NOMO-1 (cell line): ENCODE measurements at regions not wholly inside any gene's neighbourhood (a gene's known extent, or its start where the extent isn't known, plus 50 kb on each side); places are given as distances from the start of the nearest gene placed in this dataset.

Source experiments
- DNase-seq, 2 experiments: peaks; one replicate each; lab custom pipeline; 2025; ENCODE audit not compliant: unreplicated experiment in 2 of 2; lab: John Stamatoyannopoulos, UW

- no peak for DNase-seq
These were observed 279.3 kb upstream of the FBXL7 start for GRCh38 chr5:15220642-15221173.

DNA sequence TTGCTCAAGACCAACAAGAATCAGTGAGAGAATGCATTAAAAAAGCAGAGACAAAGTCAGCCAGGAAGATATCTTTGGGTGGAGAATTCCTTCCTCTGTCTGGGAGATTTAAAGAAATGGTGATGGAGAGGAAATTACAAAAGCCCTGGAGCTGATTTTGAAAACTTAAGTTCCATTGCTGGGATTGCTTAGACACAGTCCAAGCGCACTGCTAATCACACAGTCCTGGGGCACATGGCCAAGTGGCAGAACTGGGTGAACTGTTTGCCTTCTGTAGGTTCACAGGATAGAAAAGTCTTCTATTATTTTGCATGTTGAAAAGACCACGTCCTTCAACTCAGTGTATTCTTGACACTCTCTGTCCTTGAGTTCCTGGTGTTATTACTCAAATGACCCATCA, 284.9 kb upstream of the FBXL7 start:
- DNase-seq: no peak

- DNase-seq: no peak
These were observed 286.0 kb upstream of the FBXL7 start for GRCh38 chr5:15214010-15214409.

- no peak for DNase-seq
These were observed 290.8 kb upstream of the FBXL7 start for GRCh38 chr5:15209053-15209762.

GRCh38 chr5:15206133-15206532, 293.8 kb upstream of the FBXL7 start:
- DNase-seq: no peak

- DNase-seq: no peak
These were observed 296.6 kb upstream of the FBXL7 start for GRCh38 chr5:15203376-15203775.

- no peak for DNase-seq
These were observed 309.0 kb upstream of the FBXL7 start for GRCh38 chr5:15191012-15191411.

GRCh38 chr5:15183520-15183919, 311.9 kb upstream of the ANKH start:
- no peak for DNase-seq

DNA sequence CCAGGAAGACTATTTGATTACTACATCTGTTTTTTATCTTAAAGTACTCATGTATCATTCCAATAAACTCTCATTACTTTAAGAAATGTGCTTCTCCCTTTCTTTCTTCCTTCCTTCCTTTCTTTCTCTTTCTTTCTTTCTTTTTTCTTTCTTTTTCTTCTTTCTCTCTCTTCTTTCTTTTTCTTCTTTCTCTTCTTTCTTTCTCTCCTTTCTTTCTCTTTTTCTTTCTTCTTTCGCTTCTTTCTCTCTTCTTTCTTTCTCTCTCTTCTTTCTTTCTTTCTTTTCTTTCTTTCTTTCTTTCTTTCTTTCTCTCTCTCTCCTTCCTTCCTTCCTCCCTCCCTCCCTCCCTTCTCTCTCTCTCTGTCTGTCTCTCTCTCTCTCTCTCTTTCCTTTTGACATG, 298.6 kb upstream of the ANKH start:
- DNase-seq: no peak

GRCh38 chr5:15168358-15168757, 296.8 kb upstream of the ANKH start:
- DNase-seq: no peak

- DNase-seq: no peak
These were observed 288.5 kb upstream of the ANKH start for GRCh38 chr5:15160091-15160490.

DNA sequence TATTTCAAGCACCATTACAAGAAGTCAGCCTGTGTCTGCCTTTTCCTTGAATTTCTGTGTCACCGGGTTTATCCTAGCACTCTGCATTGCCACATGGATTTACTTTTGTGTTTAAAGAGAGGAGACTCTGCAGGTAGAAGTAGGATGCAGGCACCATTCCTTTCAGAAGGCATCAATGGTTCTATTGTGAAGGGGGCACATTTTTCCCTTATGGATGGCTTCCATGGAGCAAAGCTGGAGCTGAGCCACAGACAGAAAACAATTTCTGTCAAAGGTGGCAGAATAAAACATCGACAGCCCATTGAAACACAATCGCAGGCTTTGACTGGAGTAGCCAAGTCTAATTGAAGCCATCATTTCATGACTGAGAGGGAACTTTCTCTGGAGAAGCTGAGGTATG, 288.0 kb upstream of the ANKH start:
- no peak for DNase-seq

GRCh38 chr5:15142458-15142857, 270.9 kb upstream of the ANKH start:
- DNase-seq: no peak

DNA sequence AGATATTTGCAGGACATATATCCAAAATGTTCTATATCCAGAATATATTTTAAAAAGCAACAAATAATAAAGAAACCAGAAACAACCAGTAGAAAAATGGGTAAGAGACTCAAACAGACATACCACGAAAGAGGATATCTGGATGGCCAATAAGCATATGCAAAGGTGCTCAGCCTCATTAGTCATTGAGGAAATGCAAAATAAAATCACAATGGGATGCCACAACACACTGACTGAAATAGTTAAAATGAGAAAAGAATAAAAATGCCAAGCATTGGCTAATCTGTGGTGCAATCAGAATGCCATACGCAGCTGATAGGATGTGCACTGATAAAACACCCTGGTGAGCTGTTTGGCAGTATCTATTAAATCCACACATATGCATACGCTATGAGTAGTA, 265.8 kb upstream of the ANKH start:
- no peak for DNase-seq

GRCh38 chr5:15135661-15136060, 264.1 kb upstream of the ANKH start:
- no peak for DNase-seq

- DNase-seq: no peak
These were observed 261.9 kb upstream of the ANKH start for GRCh38 chr5:15133456-15133965.

- no peak for DNase-seq
These were observed 261.3 kb upstream of the ANKH start for GRCh38 chr5:15132816-15133405.

GRCh38 chr5:15131909-15132308, 260.3 kb upstream of the ANKH start:
- no peak for DNase-seq

DNA sequence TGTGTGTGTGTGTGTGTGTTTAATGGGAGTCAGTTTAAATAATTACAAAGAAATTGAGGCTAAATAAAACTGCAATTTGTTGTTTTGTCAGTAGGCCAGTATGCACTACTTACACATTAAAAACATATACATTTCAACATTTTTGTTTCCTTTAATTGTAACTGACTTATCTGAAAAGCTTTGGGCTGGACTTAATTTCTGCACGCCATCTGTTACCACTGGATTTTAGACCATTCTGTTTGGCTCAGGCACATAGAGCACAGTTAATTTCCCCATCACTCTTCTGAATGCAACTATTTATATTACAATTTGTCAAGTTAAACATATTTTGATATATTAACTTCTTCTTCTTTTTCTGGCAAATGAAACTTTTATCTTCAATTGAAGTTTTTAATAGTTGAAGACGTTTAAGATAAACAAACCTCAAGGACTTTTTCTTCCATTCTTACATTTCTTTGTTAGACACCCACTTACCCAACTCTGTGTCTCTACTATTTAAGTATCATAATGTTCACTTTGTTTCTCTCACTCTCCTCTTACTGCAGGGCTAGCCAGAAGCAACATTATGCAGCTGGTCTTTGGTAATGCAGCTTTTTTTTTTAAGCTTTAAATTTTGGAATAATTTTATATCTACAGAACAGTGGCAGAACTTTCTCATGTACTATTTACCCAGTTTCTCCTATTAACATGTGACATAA, 253.4 kb upstream of the ANKH start:
- DNase-seq: no peak

DNA sequence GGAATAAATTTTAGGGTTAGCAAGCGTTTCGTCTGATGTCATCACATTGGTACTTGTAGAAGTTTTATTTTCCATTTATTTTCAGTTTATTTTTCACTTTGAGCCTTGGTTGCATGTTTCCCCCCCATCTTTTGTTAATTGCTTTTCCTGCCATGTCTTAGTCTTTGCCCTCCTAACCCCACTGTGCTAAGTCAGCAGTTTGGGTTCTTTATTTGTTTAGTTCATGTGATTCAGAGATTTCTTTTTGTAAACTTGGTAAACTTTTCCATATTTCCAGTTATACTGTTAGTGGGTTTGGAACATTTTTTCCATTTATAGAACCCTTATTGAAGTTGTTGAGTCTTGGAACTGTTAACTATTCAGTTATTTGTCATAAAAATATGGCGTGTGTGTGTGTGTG, 252.9 kb upstream of the ANKH start:
- no peak for DNase-seq

- no peak for DNase-seq
These were observed 246.1 kb upstream of the ANKH start for GRCh38 chr5:15117688-15118087.

DNA sequence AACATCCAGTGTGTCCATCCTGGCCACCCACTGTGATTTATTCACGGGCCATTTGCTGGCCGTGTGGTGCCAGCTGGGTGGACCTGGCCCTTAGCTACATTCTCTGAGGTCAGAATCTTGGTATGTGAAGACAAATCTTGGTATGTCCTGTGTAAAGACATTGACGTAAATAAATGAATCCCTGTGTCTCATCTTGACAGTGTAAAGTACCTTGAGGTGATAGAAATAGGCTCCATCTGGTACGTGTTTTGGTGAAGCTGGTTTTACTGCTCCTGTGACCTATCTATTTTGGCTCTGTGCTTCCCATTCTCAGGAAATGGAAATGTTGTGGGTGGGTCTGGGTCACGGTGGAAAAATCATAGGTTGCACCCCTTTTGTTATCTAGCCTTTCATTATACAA, 245.4 kb upstream of the ANKH start:
- DNase-seq: no peak
